ENCODE measurements at regions not wholly inside any gene's neighbourhood (a gene's known extent, or its start where the extent isn't known, plus 50 kb on each side); places are given as distances from the start of the nearest gene placed in this dataset.

GRCh38 chr3:70564552-70564951 lies 252.1 kb upstream of the MDFIC2 start:
- no peak for DNase-seq (ENCODE audit: low read depth in 2 of 2)

- DNase-seq (ENCODE audit: low read depth in 2 of 2), result no peak
Measured at GRCh38 chr3:70561796-70562195, 249.4 kb upstream of the MDFIC2 start.

- no peak for DNase-seq (ENCODE audit: low read depth in 2 of 2)
Measured at GRCh38 chr3:70558956-70559355, 246.5 kb upstream of the MDFIC2 start.

- DNase-seq (ENCODE audit: low read depth in 2 of 2), result no peak
Measured at GRCh38 chr3:70557976-70558375, 245.5 kb upstream of the MDFIC2 start.

GRCh38 chr3:70556056-70556455 lies 243.6 kb upstream of the MDFIC2 start:
- DNase-seq (ENCODE audit: low read depth in 2 of 2), result no peak

- DNase-seq (ENCODE audit: low read depth in 2 of 2), result no peak
Measured at GRCh38 chr3:70554170-70554569, 241.7 kb upstream of the MDFIC2 start.

- DNase-seq (ENCODE audit: low read depth in 2 of 2), result peak; percentile 72 to 74
Measured at GRCh38 chr3:70550723-70551319, 238.4 kb upstream of the MDFIC2 start.

GRCh38 chr3:70546679-70547078 lies 234.2 kb upstream of the MDFIC2 start:
- no peak for DNase-seq (ENCODE audit: low read depth in 2 of 2)

GRCh38 chr3:70543493-70543892 lies 231.1 kb upstream of the MDFIC2 start:
- no peak for DNase-seq (ENCODE audit: low read depth in 2 of 2)

GRCh38 chr3:70539908-70540307 lies 227.5 kb upstream of the MDFIC2 start:
- no peak for DNase-seq (ENCODE audit: low read depth in 2 of 2)

GRCh38 chr3:70532806-70533205 lies 220.4 kb upstream of the MDFIC2 start:
- DNase-seq (ENCODE audit: low read depth in 2 of 2), result no peak

- no peak for DNase-seq (ENCODE audit: low read depth in 2 of 2)
Measured at GRCh38 chr3:70531838-70532489, 219.5 kb upstream of the MDFIC2 start.

GRCh38 chr3:70531063-70531657 lies 218.7 kb upstream of the MDFIC2 start:
- DNase-seq (ENCODE audit: low read depth in 2 of 2), result no peak

GRCh38 chr3:70530626-70531025 lies 218.2 kb upstream of the MDFIC2 start:
- no peak for DNase-seq (ENCODE audit: low read depth in 2 of 2)

GRCh38 chr3:70527026-70527425 lies 214.6 kb upstream of the MDFIC2 start:
- DNase-seq (ENCODE audit: low read depth in 2 of 2), result no peak

- no peak for DNase-seq (ENCODE audit: low read depth in 2 of 2)
Measured at GRCh38 chr3:70519913-70520659, 207.6 kb upstream of the MDFIC2 start.

GRCh38 chr3:70519026-70519425 lies 206.6 kb upstream of the MDFIC2 start:
- no peak for DNase-seq (ENCODE audit: low read depth in 2 of 2)

GRCh38 chr3:70518356-70518755 lies 205.9 kb upstream of the MDFIC2 start:
- no peak for DNase-seq (ENCODE audit: low read depth in 2 of 2)

GRCh38 chr3:70517124-70517890 lies 204.9 kb upstream of the MDFIC2 start:
- DNase-seq (ENCODE audit: low read depth in 2 of 2), result no peak

- no peak for DNase-seq (ENCODE audit: low read depth in 2 of 2)
Measured at GRCh38 chr3:70516076-70516475, 203.6 kb upstream of the MDFIC2 start.

GRCh38 chr3:70507486-70507885 lies 195.0 kb upstream of the MDFIC2 start:
- no peak for DNase-seq (ENCODE audit: low read depth in 2 of 2)

- no peak for DNase-seq (ENCODE audit: low read depth in 2 of 2)
Measured at GRCh38 chr3:70506775-70507174, 194.3 kb upstream of the MDFIC2 start.
